PC-9 (cell line): ENCODE measurements at regions not wholly inside any gene's neighbourhood (a gene's known extent, or its start where the extent isn't known, plus 50 kb on each side); places are given as distances from the start of the nearest gene placed in this dataset.

Source experiments
- BruUV-seq: library from RNA; stranded (reverse); fragments of 400-500 nt; replicated peaks from 2 replicates; lab custom pipeline; 2021; lab: Mats Ljungman, UMichigan
- CTCF ChIA-PET: fragments of 300-600 bp; sonication (Branson Sonifier 250); formaldehyde crosslinking; loops from one replicate; lab custom pipeline; 2022; ENCODE audit warnings: antibody characterized with exemption; lab: Charles Lee
- POLR2A ChIA-PET: fragments of 300-600 bp; sonication (Branson Sonifier 250); formaldehyde crosslinking; loops from one replicate; lab custom pipeline; 2022; ENCODE audit warnings: antibody characterized with exemption; ENCODE audit not compliant: unreplicated experiment; lab: Charles Lee
- DNase-seq, 2 experiments: peaks; one replicate each; pipeline versions ENCODE4 v3.0.0 to v3.0.0-alpha.2; 2015 to 2022; ENCODE audit warnings: mixed read lengths in 1 of 2
- H2AFZ ChIP-seq: fragments of 200-600 bp; sonication (generic); 2 replicates; pipeline ENCODE4 v1.8.1; 2017; ENCODE audit warnings: antibody characterized with exemption
- H3F3A ChIP-seq: fragments of 200-600 bp; sonication (generic); 2 replicates; pipeline ENCODE4 v1.8.1; 2017; ENCODE audit warnings: antibody characterized with exemption, mild to moderate bottlenecking, low read depth; ENCODE audit not compliant: insufficient read depth
- H3K27ac ChIP-seq: fragments of 200-600 bp; sonication (generic); 2 replicates; pipeline ENCODE4 v1.6.1; 2016; ENCODE audit warnings: mixed run types
- H3K27me3 ChIP-seq: fragments of 200-600 bp; sonication (generic); 2 replicates; pipeline ENCODE4 v1.6.1; 2016; ENCODE audit warnings: low read depth, mixed run types; ENCODE audit not compliant: insufficient read depth
- H3K36me3 ChIP-seq: fragments of 200-600 bp; sonication (generic); 2 replicates; pipeline ENCODE4 v1.6.1; 2016; ENCODE audit warnings: low read depth, mixed run types
- H3K4me1 ChIP-seq: fragments of 200-600 bp; sonication (generic); replicated peaks from 2 replicates; pipeline ENCODE4 v1.6.1; 2016; ENCODE audit warnings: mixed run types; ENCODE audit not compliant: insufficient read depth
- H3K4me2 ChIP-seq: fragments of 200-600 bp; sonication (generic); 2 replicates; pipeline ENCODE4 v1.6.1; 2017; ENCODE audit warnings: mixed run types
- H3K4me3 ChIP-seq: fragments of 200-600 bp; sonication (generic); 2 replicates; pipeline ENCODE4 v1.6.1; 2016; ENCODE audit warnings: mixed run types
- H3K79me2 ChIP-seq: fragments of 200-600 bp; sonication (generic); 2 replicates; pipeline ENCODE4 v1.6.1; 2017; ENCODE audit warnings: low read depth, mixed run types
- H3K9me2 ChIP-seq: fragments of 200-600 bp; sonication (generic); 2 replicates; pipeline ENCODE4 v1.8.1; 2017; ENCODE audit warnings: mild to moderate bottlenecking; ENCODE audit not compliant: insufficient read depth
- H3K9me3 ChIP-seq: fragments of 200-600 bp; sonication (generic); 2 replicates; pipeline ENCODE4 v1.8.1; 2016; ENCODE audit warnings: low read depth; ENCODE audit not compliant: insufficient read depth
- H4K20me1 ChIP-seq: fragments of 200-600 bp; sonication (generic); 2 replicates; pipeline ENCODE4 v1.8.1; 2017; ENCODE audit not compliant: insufficient read depth
- EZH2 ChIP-seq: fragments of 200-600 bp; sonication (generic); IDR thresholded peaks from 2 replicates; pipeline ENCODE4 v1.8.0; 2017; ENCODE audit warnings: antibody characterized with exemption, low read depth
- intact Hi-C: fragments of 100-400 bp; cut with micrococcal nuclease; formaldehyde crosslinking; loops from one replicate; pipeline ENCODE4 v1.10.0; 2022; ENCODE audit not compliant: unreplicated experiment
- TF ChIP-seq, protein P1 (sequence below): fragments of 200-600 bp; sonication (generic); conservative IDR thresholded peaks from 2 replicates; pipeline ENCODE4 v1.6.1; 2017; ENCODE audit warnings: mixed run types, antibody characterized with exemption, mild to moderate bottlenecking, moderate library complexity

DNA sequence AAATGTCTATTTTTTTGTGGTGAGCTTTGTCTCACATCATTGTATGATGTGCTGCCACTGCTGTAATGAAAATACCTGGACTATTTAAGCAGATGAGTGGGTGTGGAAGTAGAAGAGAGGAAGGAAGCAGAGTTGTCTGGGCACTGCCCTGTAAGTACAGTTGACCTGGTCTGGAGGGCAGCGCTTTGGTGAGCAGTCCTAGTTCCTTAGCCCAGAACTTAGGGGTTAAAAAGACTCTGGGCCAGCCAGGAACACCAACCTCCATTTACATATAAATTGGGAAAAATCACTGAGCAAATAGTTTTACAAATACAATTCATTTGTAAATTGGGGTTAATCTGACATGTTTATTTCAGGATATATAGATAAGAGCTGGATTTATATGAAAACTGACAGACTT, 347.1 kb upstream of the FAT1 start:
- TF ChIP-seq, protein P1, sequence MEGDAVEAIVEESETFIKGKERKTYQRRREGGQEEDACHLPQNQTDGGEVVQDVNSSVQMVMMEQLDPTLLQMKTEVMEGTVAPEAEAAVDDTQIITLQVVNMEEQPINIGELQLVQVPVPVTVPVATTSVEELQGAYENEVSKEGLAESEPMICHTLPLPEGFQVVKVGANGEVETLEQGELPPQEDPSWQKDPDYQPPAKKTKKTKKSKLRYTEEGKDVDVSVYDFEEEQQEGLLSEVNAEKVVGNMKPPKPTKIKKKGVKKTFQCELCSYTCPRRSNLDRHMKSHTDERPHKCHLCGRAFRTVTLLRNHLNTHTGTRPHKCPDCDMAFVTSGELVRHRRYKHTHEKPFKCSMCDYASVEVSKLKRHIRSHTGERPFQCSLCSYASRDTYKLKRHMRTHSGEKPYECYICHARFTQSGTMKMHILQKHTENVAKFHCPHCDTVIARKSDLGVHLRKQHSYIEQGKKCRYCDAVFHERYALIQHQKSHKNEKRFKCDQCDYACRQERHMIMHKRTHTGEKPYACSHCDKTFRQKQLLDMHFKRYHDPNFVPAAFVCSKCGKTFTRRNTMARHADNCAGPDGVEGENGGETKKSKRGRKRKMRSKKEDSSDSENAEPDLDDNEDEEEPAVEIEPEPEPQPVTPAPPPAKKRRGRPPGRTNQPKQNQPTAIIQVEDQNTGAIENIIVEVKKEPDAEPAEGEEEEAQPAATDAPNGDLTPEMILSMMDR: no peak
- TF ChIP-seq EZH2: no peak
- Histone ChIP-seq H4K20me1 (no peaks in the 10 kb centered on the region), H3K4me2 (no peak overlapping the region), H2AFZ (no peak overlapping the region), H3K36me3 (no peaks in the 10 kb centered on the region), H3F3A (no peaks in the 10 kb centered on the region), H3K27me3 (no peaks in the 10 kb centered on the region), H3K79me2 (no peaks in the 10 kb centered on the region), H3K9me3 (no peaks in the 10 kb centered on the region), H3K9me2 (no peaks in the 10 kb centered on the region), H3K4me3 (no peak overlapping the region), H3K4me1 (no peaks in the 10 kb centered on the region), H3K27ac (no peak overlapping the region)
- BruUV-seq: no TSS peak
- POLR2A ChIA-PET: no interaction called here
- intact Hi-C loops: no loop called here
- DNase-seq: no peak
- CTCF ChIA-PET: no interaction called here

DNA sequence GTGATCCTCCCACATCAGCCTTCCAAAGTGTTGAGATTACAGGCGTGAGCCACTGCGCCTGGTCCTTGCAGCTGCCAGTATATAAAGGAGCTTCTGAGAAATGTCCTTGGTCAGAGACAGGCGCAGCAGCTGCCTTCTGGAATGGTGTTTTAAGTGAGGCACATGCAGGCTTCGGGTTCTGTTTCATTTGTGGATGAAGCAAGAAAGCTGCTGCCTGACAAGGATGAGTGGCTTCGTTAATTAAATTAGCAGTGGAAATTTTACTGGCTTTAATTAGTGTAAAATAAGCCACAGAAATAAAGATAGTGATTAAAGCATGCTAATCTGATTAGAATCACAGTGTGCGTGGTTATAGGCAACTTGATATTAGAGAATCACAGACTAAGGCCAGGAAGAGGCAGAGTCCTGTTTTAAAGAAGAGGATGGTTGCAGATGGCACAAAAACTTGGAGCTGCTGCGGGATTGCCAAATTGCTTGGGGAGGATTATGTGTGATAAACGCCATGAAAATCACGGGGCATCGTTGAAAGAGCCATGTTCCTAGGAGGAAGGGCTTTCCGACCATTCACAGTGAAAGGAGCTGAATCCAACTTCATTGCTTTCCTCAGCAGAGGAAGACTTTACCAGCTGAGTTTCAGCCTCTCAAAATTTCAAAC, 348.4 kb upstream of the FAT1 start:
- H3K36me3 ChIP-seq: no peaks in the 10 kb centered on the region
- POLR2A ChIA-PET: no interaction called here
- H3K9me3 ChIP-seq: no peaks in the 10 kb centered on the region
- H3K4me3 ChIP-seq: no peak overlapping the region
- H2AFZ ChIP-seq: no peak overlapping the region
- H3K4me2 ChIP-seq: no peak overlapping the region
- no TSS peak for BruUV-seq
- H4K20me1 ChIP-seq: no peaks in the 10 kb centered on the region
- CTCF ChIA-PET: no interaction called here
- H3K79me2 ChIP-seq: no peaks in the 10 kb centered on the region
- DNase-seq: no peak
- intact Hi-C loops: no loop called here
- no peaks in the 10 kb centered on the region for H3K4me1 ChIP-seq
- H3K9me2 ChIP-seq: no peaks in the 10 kb centered on the region
- no peak overlapping the region for H3K27ac ChIP-seq
- no peak for TF ChIP-seq EZH2
- TF ChIP-seq, protein P1: no peak
- H3F3A ChIP-seq: no peaks in the 10 kb centered on the region
- H3K27me3 ChIP-seq: no peaks in the 10 kb centered on the region

DNA sequence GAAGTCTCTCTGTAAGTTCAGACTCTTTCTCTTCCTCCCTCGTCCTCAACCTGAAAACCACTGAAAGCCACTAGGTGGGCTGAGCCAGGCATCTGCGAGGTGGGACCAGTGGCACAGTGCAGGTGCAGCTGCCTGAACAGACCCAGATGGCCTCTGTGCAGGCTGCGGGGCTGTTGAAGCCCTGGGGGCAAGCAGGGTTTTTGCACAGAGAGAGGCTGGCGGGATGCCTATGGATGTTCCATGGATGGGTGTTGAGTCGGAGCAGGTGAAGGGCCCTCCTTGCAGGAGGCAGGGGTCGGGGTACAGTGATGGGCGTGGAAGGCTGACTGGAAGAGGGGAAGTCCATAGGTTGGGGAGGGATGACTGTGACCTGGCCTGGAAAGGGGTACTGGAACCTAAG, 350.2 kb upstream of the FAT1 start:
- Histone ChIP-seq H3K36me3 (no peaks in the 10 kb centered on the region), H4K20me1 (no peaks in the 10 kb centered on the region), H3K27ac (no peak overlapping the region), H3K9me2 (no peaks in the 10 kb centered on the region), H3K4me3 (no peak overlapping the region), H3K9me3 (no peaks in the 10 kb centered on the region), H2AFZ (no peak overlapping the region), H3K4me1 (no peaks in the 10 kb centered on the region), H3K27me3 (no peaks in the 10 kb centered on the region), H3K4me2 (no peak overlapping the region), H3F3A (no peaks in the 10 kb centered on the region), H3K79me2 (no peaks in the 10 kb centered on the region)
- intact Hi-C loops: no loop called here
- CTCF ChIA-PET: no interaction called here
- DNase-seq: no peak
- BruUV-seq: no TSS peak
- POLR2A ChIA-PET: no interaction called here
- TF ChIP-seq EZH2: no peak
- TF ChIP-seq, protein P1: no peak
